ENCODE measurements at regions not wholly inside any gene's neighbourhood (a gene's known extent, or its start where the extent isn't known, plus 50 kb on each side); places are given as distances from the start of the nearest gene placed in this dataset.
A peak's percentile ranks its signal among the peaks of the same experiment; 100 is the strongest.

DNA sequence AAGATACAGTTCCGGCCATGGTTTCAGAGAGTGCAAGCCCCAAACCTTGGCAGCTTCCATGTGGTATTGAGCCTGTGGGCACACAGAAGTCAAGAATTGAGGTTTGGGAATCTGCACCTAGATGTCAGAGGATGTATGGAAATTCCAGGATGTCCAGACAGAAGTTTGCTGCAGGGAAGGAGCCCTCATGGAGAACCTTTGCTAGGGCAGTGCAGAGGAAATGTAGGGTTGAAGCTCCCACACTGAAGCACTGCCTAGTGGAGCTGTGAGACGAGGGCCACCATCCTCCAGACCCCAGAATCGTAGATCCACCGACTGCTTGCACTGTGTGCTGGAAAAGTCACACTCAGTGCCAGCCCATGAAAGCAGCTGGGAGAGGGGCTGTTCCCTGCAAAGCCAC is 267.5 kb downstream of the OGFRL1 start:
- no peaks in the 10 kb centered on the region for H3K36me3 ChIP-seq
- Mint-ChIP-seq H3K27ac (no peak overlapping the region), H3K27me3 (ENCODE audit: insufficient read depth, low read depth) (peaks cover 4% of the 10 kb centered on the region), H3K36me3 (peaks cover 3% of the 10 kb centered on the region), H3K4me1 (no peaks in the 10 kb centered on the region), H3K9me3 (peaks cover 34% of the 10 kb centered on the region), H3K4me3 (no peak overlapping the region)
- no peaks in the 10 kb centered on the region for H3F3A ChIP-seq (ENCODE audit: low read depth)
- H2AFZ ChIP-seq (replicated peaks), result no peak overlapping the region
- DNase-seq (ENCODE audit: low spot score), result peak; percentile 6
- peaks cover 9% of the 10 kb centered on the region for H3K9me3 ChIP-seq (ENCODE audit: low read depth)
- H3K4me1 ChIP-seq, result no peaks in the 10 kb centered on the region
- no peak for TF ChIP-seq EZH2phosphoT487 (IDR thresholded peaks at IDR 0.05)
- no peak overlapping the region for H3K27ac ChIP-seq
- no peak overlapping the region for H3K4me3 ChIP-seq
- H3K4me2 ChIP-seq, result no peak overlapping the region
- H3K9ac ChIP-seq, result no peak overlapping the region
- no peaks in the 10 kb centered on the region for H4K20me1 ChIP-seq (ENCODE audit: low read depth)
- H3K27me3 ChIP-seq, result no peaks in the 10 kb centered on the region
- H3K79me2 ChIP-seq (ENCODE audit: low read depth), result no peaks in the 10 kb centered on the region

GRCh38 chr6:71558974-71559373 is 270.4 kb downstream of the OGFRL1 start:
- Mint-ChIP-seq H3K36me3 (peaks cover 3% of the 10 kb centered on the region), H3K27me3 (ENCODE audit: insufficient read depth, low read depth) (peaks cover 7% of the 10 kb centered on the region), H3K4me3 (no peak overlapping the region), H3K9me3 (peaks cover 37% of the 10 kb centered on the region), H3K4me1 (no peaks in the 10 kb centered on the region), H3K27ac (no peak overlapping the region)
- Histone ChIP-seq H3K9me3 (ENCODE audit: low read depth) (peaks cover 9% of the 10 kb centered on the region), H3K79me2 (ENCODE audit: low read depth) (no peaks in the 10 kb centered on the region), H3K4me1 (no peaks in the 10 kb centered on the region), H3K27ac (no peak overlapping the region), H3K36me3 (no peaks in the 10 kb centered on the region), H3K4me3 (no peak overlapping the region), H2AFZ (replicated peaks) (no peak overlapping the region), H3K4me2 (no peak overlapping the region), H3F3A (ENCODE audit: low read depth) (no peaks in the 10 kb centered on the region), H3K27me3 (no peaks in the 10 kb centered on the region), H4K20me1 (ENCODE audit: low read depth) (no peaks in the 10 kb centered on the region), H3K9ac (no peak overlapping the region)
- DNase-seq (ENCODE audit: low spot score), result no peak
- TF ChIP-seq CTCF (IDR thresholded peaks at IDR 0.05) (no peak), EZH2 (IDR thresholded peaks at IDR 0.05) (no peak), EZH2phosphoT487 (IDR thresholded peaks at IDR 0.05) (no peak)

GRCh38 chr6:71567562-71567961 is 279.0 kb downstream of the OGFRL1 start:
- TF ChIP-seq CTCF (IDR thresholded peaks at IDR 0.05), result no peak
- no peak for TF ChIP-seq EZH2phosphoT487 (IDR thresholded peaks at IDR 0.05)
- TF ChIP-seq EZH2 (IDR thresholded peaks at IDR 0.05), result no peak
- H4K20me1 ChIP-seq (ENCODE audit: low read depth), result no peaks in the 10 kb centered on the region
- peaks cover 2% of the 10 kb centered on the region for H3K27me3 Mint-ChIP-seq (ENCODE audit: insufficient read depth, low read depth)
- H3K27ac Mint-ChIP-seq, result no peak overlapping the region
- H3K79me2 ChIP-seq (ENCODE audit: low read depth), result no peaks in the 10 kb centered on the region
- no peaks in the 10 kb centered on the region for H3F3A ChIP-seq (ENCODE audit: low read depth)
- peaks cover 3% of the 10 kb centered on the region for H3K9me3 Mint-ChIP-seq
- no peak for DNase-seq (ENCODE audit: low spot score)
- H2AFZ ChIP-seq (replicated peaks), result no peak overlapping the region
- no peak overlapping the region for H3K4me3 Mint-ChIP-seq
- H3K4me1 Mint-ChIP-seq, result no peaks in the 10 kb centered on the region
- no peak overlapping the region for H3K27ac ChIP-seq
- H3K4me3 ChIP-seq, result no peak overlapping the region
- no peaks in the 10 kb centered on the region for H3K36me3 ChIP-seq
- no peaks in the 10 kb centered on the region for H3K4me1 ChIP-seq
- H3K4me2 ChIP-seq, result no peak overlapping the region
- H3K9ac ChIP-seq, result no peak overlapping the region
- no peaks in the 10 kb centered on the region for H3K9me3 ChIP-seq (ENCODE audit: low read depth)
- no peaks in the 10 kb centered on the region for H3K36me3 Mint-ChIP-seq
- no peaks in the 10 kb centered on the region for H3K27me3 ChIP-seq

DNA sequence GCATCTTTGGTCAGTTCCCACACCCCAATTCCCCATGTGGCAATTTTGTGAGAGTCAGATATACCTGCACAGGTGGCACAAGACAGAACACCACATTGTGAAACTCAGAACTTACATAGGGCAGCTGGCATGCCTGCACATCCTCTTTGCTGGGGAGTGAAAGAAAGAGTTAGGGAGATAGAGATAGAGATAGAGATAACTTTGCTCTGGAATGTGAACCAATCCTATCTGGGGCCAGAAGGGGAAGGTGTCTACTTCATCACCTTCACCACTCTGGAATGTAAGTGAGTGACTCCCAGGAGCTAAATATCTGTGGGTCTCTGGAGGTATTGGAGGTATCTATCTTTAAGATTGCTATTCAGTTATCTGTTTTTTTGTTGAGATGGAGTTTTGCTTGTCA is 289.2 kb downstream of the OGFRL1 start:
- H3K27me3 ChIP-seq, result no peaks in the 10 kb centered on the region
- H3K9ac ChIP-seq, result no peak overlapping the region
- H3K27ac Mint-ChIP-seq, result no peak overlapping the region
- no peaks in the 10 kb centered on the region for H3K4me1 ChIP-seq
- H2AFZ ChIP-seq (replicated peaks), result no peak overlapping the region
- H3K27ac ChIP-seq, result no peak overlapping the region
- no peak overlapping the region for H3K4me3 Mint-ChIP-seq
- DNase-seq (ENCODE audit: low spot score), result no peak
- no peaks in the 10 kb centered on the region for H3K79me2 ChIP-seq (ENCODE audit: low read depth)
- H3K4me3 ChIP-seq, result no peak overlapping the region
- H4K20me1 ChIP-seq (ENCODE audit: low read depth), result no peaks in the 10 kb centered on the region
- H3K9me3 Mint-ChIP-seq, result no peaks in the 10 kb centered on the region
- no peaks in the 10 kb centered on the region for H3K36me3 Mint-ChIP-seq
- no peaks in the 10 kb centered on the region for H3K4me1 Mint-ChIP-seq
- H3K36me3 ChIP-seq, result no peaks in the 10 kb centered on the region
- H3K9me3 ChIP-seq (ENCODE audit: low read depth), result no peaks in the 10 kb centered on the region
- H3K4me2 ChIP-seq, result no peak overlapping the region
- TF ChIP-seq EZH2phosphoT487 (IDR thresholded peaks at IDR 0.05), result no peak
- no peak for TF ChIP-seq CTCF (IDR thresholded peaks at IDR 0.05)
- TF ChIP-seq EZH2 (IDR thresholded peaks at IDR 0.05), result no peak
- no peaks in the 10 kb centered on the region for H3F3A ChIP-seq (ENCODE audit: low read depth)
- no peaks in the 10 kb centered on the region for H3K27me3 Mint-ChIP-seq (ENCODE audit: insufficient read depth, low read depth)

Data from neural progenitor cell (in vitro differentiated cells).